CD4-positive, alpha-beta T cell (primary cell): ENCODE measurements at regions not wholly inside any gene's neighbourhood (a gene's known extent, or its start where the extent isn't known, plus 50 kb on each side); places are given as distances from the start of the nearest gene placed in this dataset.

Source experiments
- ATAC-seq: fragments of 200-7000 bp; cut with Tn5 transposase; one replicate; pipeline ENCODE4 v1.10.0; 2022; ENCODE audit warnings: mild to moderate bottlenecking; ENCODE audit not compliant: poor library complexity
- CTCF ChIA-PET: fragments of 350-600 bp; sonication (Branson Sonifier 250); formaldehyde crosslinking; loops from one replicate; lab custom pipeline; 2021; ENCODE audit warnings: antibody characterized with exemption, inconsistent platforms; lab: Charles Lee
- POLR2A ChIA-PET: fragments of 350-600 bp; sonication (Branson Sonifier 250); formaldehyde crosslinking; loops from one replicate; lab custom pipeline; 2021; ENCODE audit warnings: antibody characterized with exemption, inconsistent platforms; lab: Charles Lee
- DNase-seq, 14 experiments: peaks; one replicate each; pipeline ENCODE4 v3.0.0-alpha.2; 2013 to 2020; ENCODE audit warnings: mixed read lengths in 2 of 14
- H3K27ac ChIP-seq, 2 donors: one replicate each; pipeline versions ENCODE4 v1.5.1 to v1.7.0; 2013; ENCODE audit warnings: low read length in 2 of 2, low read depth in 1 of 2, mild to moderate bottlenecking in 1 of 2
- H3K27me3 ChIP-seq, 2 experiments: 1 replicate in 1 of 2; 2 replicates in 1 of 2; pipeline versions ENCODE4 v1.6.1 to v1.7.0; 2013; ENCODE audit warnings: low read length in 2 of 2, control low read depth in 1 of 2, mild to moderate bottlenecking in 1 of 2, moderate library complexity in 1 of 2; ENCODE audit not compliant: insufficient read depth in 2 of 2, control insufficient read depth in 1 of 2
- H3K36me3 ChIP-seq: one replicate; pipeline ENCODE4 v1.6.1; 2013; ENCODE audit warnings: low read length, control low read depth; ENCODE audit not compliant: insufficient read depth
- H3K4me1 ChIP-seq: one replicate; pipeline ENCODE4 v1.6.1; 2013; ENCODE audit warnings: low read length, control low read depth; ENCODE audit not compliant: insufficient read depth
- H3K4me3 ChIP-seq: one replicate; pipeline ENCODE4 v1.5.1; 2013; ENCODE audit warnings: mild to moderate bottlenecking, low read length, moderate library complexity
- H3K9me3 ChIP-seq, 2 experiments: 1 replicate in 1 of 2; 2 replicates in 1 of 2; pipeline versions ENCODE4 v1.6.1 to v1.7.0; 2013; ENCODE audit warnings: low read length in 2 of 2, mild to moderate bottlenecking in 2 of 2, control low read depth in 1 of 2, moderate library complexity in 1 of 2; ENCODE audit not compliant: control insufficient read depth in 1 of 2, insufficient read depth in 1 of 2
- H3K27ac Mint-ChIP-seq: one replicate; pipeline ENCODE4 v1.8.0; 2020; ENCODE audit warnings: mixed read lengths
- H3K27me3 Mint-ChIP-seq: one replicate; pipeline ENCODE4 v1.8.0; 2021; ENCODE audit warnings: mixed read lengths
- H3K36me3 Mint-ChIP-seq: one replicate; pipeline ENCODE4 v1.8.0; 2021; ENCODE audit warnings: low read depth, mixed read lengths
- H3K4me1 Mint-ChIP-seq: one replicate; pipeline ENCODE4 v1.8.0; 2021; ENCODE audit warnings: low read depth, mixed read lengths
- H3K4me3 Mint-ChIP-seq: one replicate; pipeline ENCODE4 v1.8.0; 2020; ENCODE audit warnings: mild to moderate bottlenecking, mixed read lengths
- H3K9me3 Mint-ChIP-seq: one replicate; pipeline ENCODE4 v1.8.0; 2020; ENCODE audit warnings: mixed read lengths
- CTCF ChIP-seq: fragments of 200-600 bp; IDR thresholded peaks from one replicate; pipeline ENCODE4 v1.8.0; 2022; ENCODE audit warnings: antibody characterized with exemption, mild to moderate bottlenecking
- intact Hi-C, 2 experiments: fragments of 100-400 bp; cut with DNase I in 1 of 2; cut with micrococcal nuclease in 1 of 2; formaldehyde crosslinking; loops; one replicate each; pipeline versions ENCODE4 v1.15.1 to v1.9.0; 2023 to 2025; cut with DNase I, micrococcal nuclease

- ChIA-PET POLR2A (no interaction called here), CTCF (no interaction called here)
- intact Hi-C loops, result no loop called here
- ATAC-seq, result no peak
- no peaks in the 10 kb centered on the region for H3K36me3 Mint-ChIP-seq
- Histone ChIP-seq H3K27ac (no peak overlapping the region), H3K4me1 (no peaks in the 10 kb centered on the region), H3K4me3 (no peak overlapping the region), H3K36me3 (no peaks in the 10 kb centered on the region), H3K9me3 (peaks cover 0 to 5% of the 10 kb centered on the region in 2 experiments), H3K27me3 (peaks cover 0 to 2% of the 10 kb centered on the region in 2 experiments)
- H3K27me3 Mint-ChIP-seq, result peaks cover 11% of the 10 kb centered on the region
- no peak for TF ChIP-seq CTCF
- H3K4me1 Mint-ChIP-seq, result no peaks in the 10 kb centered on the region
- no peak overlapping the region for H3K4me3 Mint-ChIP-seq
- DNase-seq, result no peak
- H3K27ac Mint-ChIP-seq, result no peak overlapping the region
- H3K9me3 Mint-ChIP-seq, result no peaks in the 10 kb centered on the region
Measured at GRCh38 chr5:5634817-5635216, 212.3 kb downstream of the ICE1 start.

DNA sequence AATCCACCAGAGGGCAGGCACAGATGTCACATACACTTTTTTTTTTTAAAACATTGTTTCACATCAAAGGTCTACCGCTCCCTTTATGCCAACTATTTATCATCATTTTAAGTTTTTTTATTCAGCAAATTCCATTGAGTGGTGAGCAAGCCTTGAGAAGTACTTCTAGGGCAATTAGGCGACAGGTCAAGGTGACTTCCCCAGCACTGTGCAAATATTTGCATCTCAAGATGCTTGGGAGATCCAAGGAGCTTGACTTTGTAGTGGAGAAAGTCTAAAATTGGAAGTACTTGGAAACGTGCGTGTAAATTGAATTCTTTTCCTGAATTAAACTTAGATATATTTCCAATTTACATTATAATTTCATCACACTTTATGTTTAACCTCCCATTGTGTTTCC lies 211.1 kb downstream of the ICE1 start:
- no peak overlapping the region for H3K4me3 Mint-ChIP-seq
- H3K9me3 Mint-ChIP-seq, result no peaks in the 10 kb centered on the region
- Histone ChIP-seq H3K4me3 (no peak overlapping the region), H3K27me3 (peaks cover 0 to 2% of the 10 kb centered on the region in 2 experiments), H3K27ac (no peak overlapping the region), H3K36me3 (no peaks in the 10 kb centered on the region), H3K9me3 (peaks cover 0 to 5% of the 10 kb centered on the region in 2 experiments), H3K4me1 (no peaks in the 10 kb centered on the region)
- peaks cover 12% of the 10 kb centered on the region for H3K27me3 Mint-ChIP-seq
- H3K4me1 Mint-ChIP-seq, result no peaks in the 10 kb centered on the region
- DNase-seq (no peak), ATAC-seq (no peak)
- no peak for TF ChIP-seq CTCF
- CTCF ChIA-PET, result no interaction called here
- intact Hi-C loops, result no loop called here
- POLR2A ChIA-PET, result no interaction called here
- H3K36me3 Mint-ChIP-seq, result no peaks in the 10 kb centered on the region
- no peak overlapping the region for H3K27ac Mint-ChIP-seq

DNA sequence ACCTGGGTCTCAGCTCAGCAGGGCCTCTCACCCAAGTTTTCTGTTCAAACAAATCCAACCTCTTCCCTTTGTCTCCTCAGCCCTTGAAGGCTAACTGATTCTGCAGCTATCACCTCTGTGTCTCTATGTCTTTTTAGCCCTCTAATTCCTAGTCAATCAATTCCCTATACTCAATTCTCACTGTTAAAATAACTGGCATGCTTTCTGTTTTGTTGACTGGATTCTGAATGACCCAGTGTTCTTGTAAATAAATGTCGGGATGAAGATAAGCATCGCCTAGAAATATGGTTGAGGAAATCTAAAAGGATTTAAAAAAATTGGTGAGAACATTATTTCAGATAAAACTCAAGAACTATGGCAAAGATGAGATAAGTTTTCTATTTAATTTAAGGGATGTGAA lies 210.2 kb downstream of the ICE1 start:
- Histone ChIP-seq H3K4me1 (no peaks in the 10 kb centered on the region), H3K27me3 (no peaks in the 10 kb centered on the region), H3K4me3 (no peak overlapping the region), H3K36me3 (no peaks in the 10 kb centered on the region), H3K9me3 (peaks cover 0 to 5% of the 10 kb centered on the region in 2 experiments), H3K27ac (no peak overlapping the region)
- no peak overlapping the region for H3K4me3 Mint-ChIP-seq
- TF ChIP-seq CTCF, result no peak
- POLR2A ChIA-PET, result no interaction called here
- CTCF ChIA-PET, result no interaction called here
- H3K9me3 Mint-ChIP-seq, result no peaks in the 10 kb centered on the region
- intact Hi-C loops, result no loop called here
- ATAC-seq (no peak), DNase-seq (no peak)
- no peak overlapping the region for H3K27ac Mint-ChIP-seq
- H3K4me1 Mint-ChIP-seq, result no peaks in the 10 kb centered on the region
- H3K36me3 Mint-ChIP-seq, result no peaks in the 10 kb centered on the region
- peaks cover 14% of the 10 kb centered on the region for H3K27me3 Mint-ChIP-seq
